H1 (cell line): ENCODE measurements at regions not wholly inside any gene's neighbourhood (a gene's known extent, or its start where the extent isn't known, plus 50 kb on each side); places are given as distances from the start of the nearest gene placed in this dataset.
"Not testable (repeated sequence)": the region's sequence is repeated elsewhere in the genome, so short reads cannot be mapped to it uniquely, and the experiment has no call there.

ENCODE experiments used
- CTCF ChIA-PET: fragments of 300-600 bp; sonication (Branson Sonifier 250); formaldehyde crosslinking; loops from one replicate; lab custom pipeline; 2021; ENCODE audit not compliant: partially characterized antibody; lab: Charles Lee
- POLR2A ChIA-PET: fragments of 300-600 bp; sonication (Branson Sonifier 250); formaldehyde crosslinking; loops from one replicate; lab custom pipeline; 2021; ENCODE audit warnings: inconsistent platforms; ENCODE audit not compliant: partially characterized antibody; lab: Charles Lee
- DNase-seq, 2 experiments: peaks; one replicate each; pipeline versions ENCODE4 v3.0.0 to v3.0.0-alpha.2; 2010 to 2022; ENCODE audit warnings: low spot score in 2 of 2, low read depth in 1 of 2, mixed read lengths in 1 of 2
- FAIRE-seq: peaks from 2 replicates; lab custom pipeline; 2011; peaks lifted over from hg19 to GRCh38; lab: Jason Lieb, UNC
- H2AFZ ChIP-seq: 2 replicates; pipeline ENCODE4 v1.8.1; 2012; ENCODE audit warnings: low read length, inconsistent platforms
- H2AK5ac ChIP-seq: 2 replicates; pipeline ENCODE4 v1.6.1; 2013; ENCODE audit warnings: low read depth, low read length
- H2BK120ac ChIP-seq: replicated peaks from 2 replicates; pipeline ENCODE3; 2013; ENCODE audit warnings: low read depth, low read length, inconsistent platforms
- H2BK12ac ChIP-seq: 2 replicates; pipeline ENCODE4 v1.6.1; 2013; ENCODE audit warnings: low read depth, low read length
- H2BK15ac ChIP-seq: 2 replicates; pipeline ENCODE4 v1.6.1; 2013; ENCODE audit warnings: low read length
- H2BK20ac ChIP-seq: 2 replicates; pipeline ENCODE4 v1.6.1; 2013; ENCODE audit warnings: low read length
- H2BK5ac ChIP-seq: 2 replicates; pipeline ENCODE4 v1.6.1; 2013; ENCODE audit warnings: low read depth, low read length
- H3K14ac ChIP-seq: 2 replicates; pipeline ENCODE4 v1.6.1; 2013; ENCODE audit warnings: inconsistent platforms; ENCODE audit not compliant: insufficient read length
- H3K18ac ChIP-seq: 2 replicates; pipeline ENCODE4 v1.6.1; 2013; ENCODE audit warnings: low read length; ENCODE audit errors: extremely low read depth
- H3K23ac ChIP-seq: 2 replicates; pipeline ENCODE4 v1.6.1; 2013; ENCODE audit warnings: inconsistent platforms; ENCODE audit not compliant: insufficient read length
- H3K23me2 ChIP-seq: 2 replicates; pipeline ENCODE4 v1.6.1; 2013; ENCODE audit warnings: low read depth, low read length
- H3K27ac ChIP-seq: 2 replicates; pipeline ENCODE4 v1.6.1; 2011; ENCODE audit warnings: low read depth, low read length, inconsistent platforms
- H3K27me3 ChIP-seq, 4 experiments: replicated peaks in 1 of 4; 1 replicate in 1 of 4; 2 replicates in 3 of 4; pipeline versions ENCODE4 v1.6.1 to v1.8.1; 2011 to 2013; ENCODE audit warnings: low read length in 3 of 4, mild to moderate bottlenecking in 3 of 4, inconsistent platforms in 2 of 4, mixed read lengths in 2 of 4, moderate library complexity in 1 of 4; ENCODE audit not compliant: control insufficient read depth in 3 of 4, insufficient read depth in 3 of 4; ENCODE audit errors: extremely low read depth in 1 of 4
- H3K36me3 ChIP-seq, 4 experiments: 2 replicates each; pipeline versions ENCODE4 v1.6.1 to v1.8.1; 2011 to 2013; ENCODE audit warnings: mild to moderate bottlenecking in 4 of 4, low read length in 3 of 4, moderate library complexity in 2 of 4, control low read depth in 1 of 4, inconsistent platforms in 1 of 4; ENCODE audit not compliant: insufficient read depth in 4 of 4, control insufficient read depth in 2 of 4
- H3K4ac ChIP-seq: replicated peaks from 2 replicates; pipeline ENCODE3; 2013; ENCODE audit warnings: low read length, low read depth, mixed read lengths, inconsistent platforms; ENCODE audit not compliant: insufficient read length
- H3K4me1 ChIP-seq, 4 experiments: replicated peaks in 1 of 4; 1 replicate in 1 of 4; 2 replicates in 3 of 4; pipeline versions ENCODE4 v1.6.1 to v1.8.1; 2011 to 2013; ENCODE audit warnings: low read length in 3 of 4, inconsistent platforms in 2 of 4, mixed read lengths in 1 of 4; ENCODE audit not compliant: insufficient read depth in 4 of 4, control insufficient read depth in 3 of 4
- H3K4me2 ChIP-seq, 2 experiments: 2 replicates each; pipeline versions ENCODE4 v1.6.1 to v1.8.1; 2011 to 2013; ENCODE audit warnings: low read depth in 2 of 2, low read length in 2 of 2, control low read depth in 1 of 2, inconsistent platforms in 1 of 2, mild to moderate bottlenecking in 1 of 2; ENCODE audit not compliant: insufficient read depth in 1 of 2
- H3K4me3 ChIP-seq, 4 experiments: fragments of 200-600, 300-600 bp in 1 of 4; sonication (generic), shearing (Covaris generic), sonication (Bioruptor Twin) in 1 of 4; 2 replicates each; pipeline versions ENCODE4 v1.5.1 to v1.8.1; 2011 to 2016; ENCODE audit warnings: low read length in 4 of 4, low read depth in 3 of 4, control low read depth in 2 of 4, inconsistent platforms in 2 of 4, mild to moderate bottlenecking in 2 of 4, mixed read lengths in 1 of 4, moderate library complexity in 1 of 4; ENCODE audit not compliant: insufficient read depth in 2 of 4; ENCODE audit errors: extremely low read depth in 1 of 4
- H3K56ac ChIP-seq: replicated peaks from 2 replicates; pipeline ENCODE3; 2013; ENCODE audit warnings: low read depth, mild to moderate bottlenecking, mixed read lengths, low read length, inconsistent platforms; ENCODE audit not compliant: insufficient read length
- H3K79me1 ChIP-seq: 2 replicates; pipeline ENCODE4 v1.6.1; 2013; ENCODE audit warnings: low read depth, low read length, control low read depth
- H3K79me2 ChIP-seq, 2 experiments: 2 replicates each; pipeline versions ENCODE4 v1.6.1 to v1.8.1; 2012 to 2013; ENCODE audit warnings: low read length in 2 of 2, mild to moderate bottlenecking in 2 of 2, inconsistent platforms in 1 of 2; ENCODE audit not compliant: insufficient read depth in 2 of 2, control insufficient read depth in 1 of 2
- H3K9ac ChIP-seq, 4 experiments: replicated peaks in 1 of 4; 1 replicate in 1 of 4; 2 replicates in 3 of 4; pipeline versions ENCODE4 v1.6.1 to v1.8.1; 2011 to 2013; ENCODE audit warnings: low read depth in 3 of 4, low read length in 3 of 4, control low read depth in 2 of 4, mild to moderate bottlenecking in 2 of 4, moderate library complexity in 2 of 4, inconsistent platforms in 1 of 4; ENCODE audit errors: extremely low read depth in 1 of 4
- H3K9me3 ChIP-seq, 2 experiments: 2 replicates each; pipeline versions ENCODE4 v1.6.1 to v1.8.1; 2012 to 2013; ENCODE audit warnings: mild to moderate bottlenecking in 2 of 2, moderate library complexity in 2 of 2, control low read depth in 1 of 2, inconsistent platforms in 1 of 2, low read depth in 1 of 2, low read length in 1 of 2, mixed read lengths in 1 of 2; ENCODE audit not compliant: insufficient read depth in 2 of 2
- H4K20me1 ChIP-seq, 2 experiments: replicated peaks in 1 of 2; 2 replicates each; pipeline versions ENCODE3 to v1.8.1; 2011 to 2013; ENCODE audit warnings: inconsistent platforms in 2 of 2, low read length in 2 of 2, mild to moderate bottlenecking in 1 of 2; ENCODE audit not compliant: insufficient read depth in 2 of 2, control insufficient read depth in 1 of 2
- H4K5ac ChIP-seq: 2 replicates; pipeline ENCODE4 v1.6.1; 2013; ENCODE audit warnings: low read length, low read depth, mixed read lengths, inconsistent platforms; ENCODE audit not compliant: insufficient read length
- H4K8ac ChIP-seq: 2 replicates; pipeline ENCODE4 v1.8.0; 2013; ENCODE audit warnings: mild to moderate bottlenecking, moderate library complexity, low read length, inconsistent platforms; ENCODE audit not compliant: insufficient read depth; ENCODE audit errors: extremely low read depth
- H4K91ac ChIP-seq: replicated peaks from 2 replicates; pipeline ENCODE3; 2013; ENCODE audit warnings: low read length, mixed read lengths, inconsistent platforms; ENCODE audit not compliant: insufficient read length
- EZH2 ChIP-seq: fragments of 200-600 bp; sonication (generic); IDR thresholded peaks from 2 replicates; pipeline ENCODE4 v1.7.1; 2012; ENCODE audit warnings: low read depth, mild to moderate bottlenecking, moderate library complexity, low read length, inconsistent platforms; ENCODE audit not compliant: severe bottlenecking
- WGBS, 2 experiments: shearing (Covaris generic) in 1 of 2; methylation state at CpG; one replicate each; pipeline versions ENCODE4 v1.1.6 to v1.1.7; 2013 to 2015; ENCODE audit warnings: low lambda C conversion rate in 2 of 2, mixed read lengths in 2 of 2, inconsistent platforms in 1 of 2, low coverage in 1 of 2, missing lambda C conversion rate in 1 of 2; ENCODE audit not compliant: insufficient replicate concordance in 2 of 2, insufficient coverage in 1 of 2, insufficient read length in 1 of 2; ENCODE audit errors: extremely low coverage in 1 of 2, missing lambda C conversion rate in 1 of 2; 5-methylcytosine and 5-hydroxymethylcytosine counted together

GRCh38 chr20:55079917-55080316, 604.5 kb downstream of the DOK5 start (continued):
- TF ChIP-seq EZH2, result no peak

- H3K4ac ChIP-seq, H2AFZ ChIP-seq, H2BK5ac ChIP-seq, H3K23me2 ChIP-seq, H2BK120ac ChIP-seq, H4K91ac ChIP-seq, H3K27me3 ChIP-seq, FAIRE-seq, H3K56ac ChIP-seq, H3K4me3 ChIP-seq, H3K9me3 ChIP-seq, H3K4me2 ChIP-seq, H2BK12ac ChIP-seq, H3K9ac ChIP-seq, H3K14ac ChIP-seq, H4K20me1 ChIP-seq, H3K4me1 ChIP-seq, DNase-seq, H2BK20ac ChIP-seq, H4K5ac ChIP-seq, H3K79me2 ChIP-seq, H3K27ac ChIP-seq, H3K79me1 ChIP-seq, H2AK5ac ChIP-seq, CTCF ChIA-PET, H3K18ac ChIP-seq, H2BK15ac ChIP-seq, H3K23ac ChIP-seq, POLR2A ChIA-PET, H3K36me3 ChIP-seq, H4K8ac ChIP-seq: not testable (repeated sequence)
- WGBS, 2 experiments, result 98% methylated on average over 17 of the region's 19 CpGs; no CpG with 5 or more reads in 1 of the 2 experiments
Measured at GRCh38 chr20:55074266-55074840, 599.0 kb downstream of the DOK5 start.
